Kidney (tissue), 13 donors: ENCODE measurements at regions not wholly inside any gene's neighbourhood (a gene's known extent, or its start where the extent isn't known, plus 50 kb on each side); places are given as distances from the start of the nearest gene placed in this dataset.

Source experiments
- DNase-seq, 5 donors: peaks; one replicate each; pipeline ENCODE4 v3.0.0-alpha.2; 2013 to 2020
- FAIRE-seq: peaks from 2 replicates; lab custom pipeline; 2012; peaks lifted over from hg19 to GRCh38; lab: Jason Lieb, UNC
- H3K27ac ChIP-seq, 2 donors: one replicate each; pipeline ENCODE4 v1.7.0; 2013; ENCODE audit warnings: low read depth in 2 of 2, low read length in 2 of 2, inconsistent platforms in 1 of 2
- H3K27me3 ChIP-seq: one replicate; pipeline ENCODE4 v1.7.1; 2013; ENCODE audit warnings: low read length, inconsistent platforms; ENCODE audit not compliant: control insufficient read depth, insufficient read depth
- H3K36me3 ChIP-seq, 3 donors: one replicate each; pipeline versions ENCODE4 v1.7.0 to v1.7.1; 2013; ENCODE audit warnings: low read length in 3 of 3, control low read depth in 1 of 3, inconsistent platforms in 1 of 3; ENCODE audit not compliant: insufficient read depth in 3 of 3, control insufficient read depth in 2 of 3
- H3K4me1 ChIP-seq, 3 donors: one replicate each; pipeline versions ENCODE4 v1.7.0 to v1.7.1; 2013; ENCODE audit warnings: low read length in 3 of 3, inconsistent platforms in 1 of 3, low read depth in 1 of 3; ENCODE audit not compliant: control insufficient read depth in 2 of 3, insufficient read depth in 2 of 3
- H3K4me3 ChIP-seq, 3 donors: one replicate each; pipeline versions ENCODE4 v1.7.0 to v1.8.1; 2013; ENCODE audit warnings: low read length in 3 of 3, control low read depth in 1 of 3, inconsistent platforms in 1 of 3
- H3K9ac ChIP-seq, 3 donors: one replicate each; pipeline versions ENCODE4 v1.7.0 to v1.7.1; 2013; ENCODE audit warnings: low read length in 3 of 3, control low read depth in 1 of 3, inconsistent platforms in 1 of 3
- H3K9me3 ChIP-seq, 3 donors: one replicate each; pipeline versions ENCODE4 v1.7.0 to v1.7.1; 2013; ENCODE audit warnings: low read length in 3 of 3, control low read depth in 1 of 3, inconsistent platforms in 1 of 3; ENCODE audit not compliant: control insufficient read depth in 2 of 3, insufficient read depth in 1 of 3
- intact Hi-C: fragments of 100-400 bp; cut with DNase I; formaldehyde crosslinking; loops from one replicate; pipeline ENCODE4 v1.11.1; 2022
- TF ChIP-seq, protein P1 (sequence below): IDR thresholded peaks from 3 replicates; pipeline ENCODE4 v1.5.1; 2012; ENCODE audit warnings: mild to moderate bottlenecking, moderate library complexity, borderline replicate concordance; ENCODE audit not compliant: insufficient read depth; ENCODE audit errors: extremely low read depth
- donor health status: control.
- donor health status: control.
- donor health status: control.
- donor health status: control.
- donor health status: control.
- donor health status: DM: yes; HTN: yes; CAD: no.
- donor health status: Normal renal cell carcinoma (clear cell type).

DNA sequence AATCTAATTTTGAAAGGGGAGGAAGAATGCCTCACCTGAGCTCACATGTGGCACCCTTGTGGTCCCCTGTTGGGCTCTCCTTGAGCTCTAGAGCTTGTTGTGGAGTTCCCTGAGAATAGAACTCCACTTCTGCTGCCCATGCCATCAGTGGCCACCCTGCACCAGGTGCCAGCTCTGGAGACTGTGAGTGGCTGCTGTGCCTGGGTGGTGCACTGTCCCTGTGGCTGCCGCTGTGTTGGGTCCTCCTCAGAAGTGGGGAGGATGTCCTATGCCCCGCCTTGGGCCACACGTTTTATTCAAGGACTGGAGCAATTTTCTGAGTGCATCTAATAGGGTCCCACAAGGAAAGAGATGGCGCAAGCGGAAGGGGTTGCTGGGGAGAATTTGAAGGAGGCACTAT is 67.9 kb upstream of the MAP3K7 start:
- intact Hi-C loops: no loop called here
- no peak for FAIRE-seq
- TF ChIP-seq, protein P1, sequence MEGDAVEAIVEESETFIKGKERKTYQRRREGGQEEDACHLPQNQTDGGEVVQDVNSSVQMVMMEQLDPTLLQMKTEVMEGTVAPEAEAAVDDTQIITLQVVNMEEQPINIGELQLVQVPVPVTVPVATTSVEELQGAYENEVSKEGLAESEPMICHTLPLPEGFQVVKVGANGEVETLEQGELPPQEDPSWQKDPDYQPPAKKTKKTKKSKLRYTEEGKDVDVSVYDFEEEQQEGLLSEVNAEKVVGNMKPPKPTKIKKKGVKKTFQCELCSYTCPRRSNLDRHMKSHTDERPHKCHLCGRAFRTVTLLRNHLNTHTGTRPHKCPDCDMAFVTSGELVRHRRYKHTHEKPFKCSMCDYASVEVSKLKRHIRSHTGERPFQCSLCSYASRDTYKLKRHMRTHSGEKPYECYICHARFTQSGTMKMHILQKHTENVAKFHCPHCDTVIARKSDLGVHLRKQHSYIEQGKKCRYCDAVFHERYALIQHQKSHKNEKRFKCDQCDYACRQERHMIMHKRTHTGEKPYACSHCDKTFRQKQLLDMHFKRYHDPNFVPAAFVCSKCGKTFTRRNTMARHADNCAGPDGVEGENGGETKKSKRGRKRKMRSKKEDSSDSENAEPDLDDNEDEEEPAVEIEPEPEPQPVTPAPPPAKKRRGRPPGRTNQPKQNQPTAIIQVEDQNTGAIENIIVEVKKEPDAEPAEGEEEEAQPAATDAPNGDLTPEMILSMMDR: no peak

DNA sequence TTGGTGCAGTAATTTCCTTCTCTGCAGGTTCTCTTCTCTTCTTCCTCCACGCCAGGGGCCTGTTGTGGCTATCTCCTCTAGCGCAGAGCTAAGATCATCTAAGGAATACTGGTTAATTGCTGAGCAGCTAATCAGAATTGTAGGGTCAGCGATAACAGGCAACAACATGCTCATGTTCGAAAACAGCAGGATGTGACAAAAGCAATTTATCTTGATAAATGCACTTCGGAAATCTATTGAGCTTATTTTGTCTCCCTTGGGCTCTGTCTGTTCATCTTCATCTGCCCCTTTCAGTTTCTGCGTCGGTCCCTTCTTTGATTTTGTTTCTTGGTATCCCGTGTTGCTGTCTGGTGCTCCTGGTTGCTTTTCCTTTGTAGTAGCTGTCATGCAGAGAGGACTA is 67.3 kb upstream of the MAP3K7 start:
- Histone ChIP-seq H3K27me3 (no peaks in the 10 kb centered on the region), H3K36me3 (no peaks in the 10 kb centered on the region), H3K9ac (no peak overlapping the region), H3K4me1 (no peaks in the 10 kb centered on the region), H3K27ac (no peak overlapping the region), H3K9me3 (no peaks in the 10 kb centered on the region), H3K4me3 (no peak overlapping the region)
- TF ChIP-seq, protein P1: no peak
- intact Hi-C loops: no loop called here
- DNase-seq (no peak), FAIRE-seq (no peak)

More for the DNA sequence above, 67.9 kb upstream of the MAP3K7 start:
- Histone ChIP-seq H3K27ac (no peak overlapping the region), H3K9ac (no peak overlapping the region), H3K9me3 (no peaks in the 10 kb centered on the region), H3K4me3 (no peak overlapping the region), H3K36me3 (no peaks in the 10 kb centered on the region), H3K4me1 (no peaks in the 10 kb centered on the region), H3K27me3 (no peaks in the 10 kb centered on the region)
- DNase-seq: no peak

DNA sequence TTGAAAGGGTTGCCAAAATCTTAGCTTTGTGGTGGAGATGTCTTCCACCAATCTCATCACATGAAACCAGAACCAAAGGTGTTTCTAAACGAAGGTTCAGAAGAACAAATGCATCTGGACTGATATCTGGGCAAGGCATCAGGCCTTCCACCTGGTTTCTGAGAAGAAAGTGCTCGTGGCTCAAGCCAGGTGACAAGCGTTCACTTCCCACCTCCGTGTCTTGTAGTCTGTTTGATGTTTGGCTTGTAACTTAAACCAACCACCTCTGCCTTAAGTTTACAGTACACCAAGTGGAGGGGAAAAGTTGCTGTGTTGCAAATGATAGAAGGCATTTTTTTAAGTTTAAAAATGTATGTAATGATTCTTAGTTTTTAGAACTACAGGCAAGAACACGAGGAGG is 66.9 kb upstream of the MAP3K7 start:
- Histone ChIP-seq H3K4me1 (no peaks in the 10 kb centered on the region), H3K27me3 (no peaks in the 10 kb centered on the region), H3K9ac (no peak overlapping the region), H3K9me3 (no peaks in the 10 kb centered on the region), H3K36me3 (no peaks in the 10 kb centered on the region), H3K4me3 (no peak overlapping the region), H3K27ac (no peak overlapping the region)
- TF ChIP-seq, protein P1: no peak
- DNase-seq: no peak
- FAIRE-seq: no peak
- intact Hi-C loops: no loop called here
